H9 (cell line): ENCODE measurements at regions not wholly inside any gene's neighbourhood (a gene's known extent, or its start where the extent isn't known, plus 50 kb on each side); places are given as distances from the start of the nearest gene placed in this dataset.

Experiments
- DNase-seq: peaks from one replicate; pipeline ENCODE4 v3.0.0-alpha.2; 2017
- H2AFZ ChIP-seq: one replicate; pipeline ENCODE4 v1.6.1; 2013; ENCODE audit warnings: mild to moderate bottlenecking, low read length, control low read depth, moderate library complexity
- H2AK5ac ChIP-seq: 2 replicates; pipeline ENCODE4 v1.6.1; 2013; ENCODE audit warnings: low read length, control low read depth, mixed read lengths; ENCODE audit not compliant: insufficient read length
- H2BK120ac ChIP-seq: one replicate; pipeline ENCODE4 v1.6.1; 2013; ENCODE audit warnings: low read depth, mild to moderate bottlenecking, low read length, control low read depth, inconsistent platforms; ENCODE audit not compliant: poor library complexity, severe bottlenecking
- H2BK12ac ChIP-seq: 2 replicates; pipeline ENCODE4 v1.6.1; 2013; ENCODE audit warnings: low read length, control low read depth, mixed read lengths, low read depth; ENCODE audit not compliant: insufficient read length
- H2BK15ac ChIP-seq: 2 replicates; pipeline ENCODE4 v1.6.1; 2013; ENCODE audit warnings: low read depth, low read length, control low read depth
- H2BK20ac ChIP-seq: one replicate; pipeline ENCODE4 v1.6.1; 2013; ENCODE audit warnings: low read depth, mild to moderate bottlenecking, low read length, control low read depth, inconsistent platforms; ENCODE audit not compliant: poor library complexity, severe bottlenecking
- H2BK5ac ChIP-seq: 2 replicates; pipeline ENCODE4 v1.6.1; 2013; ENCODE audit warnings: low read length, control low read depth, mixed read lengths; ENCODE audit not compliant: insufficient read length
- H3K14ac ChIP-seq: 2 replicates; pipeline ENCODE4 v1.6.1; 2013; ENCODE audit warnings: low read length, control low read depth; ENCODE audit not compliant: insufficient read depth
- H3K18ac ChIP-seq: 2 replicates; pipeline ENCODE4 v1.6.1; 2013; ENCODE audit warnings: low read depth, mild to moderate bottlenecking, mixed read lengths, low read length, control low read depth; ENCODE audit not compliant: insufficient read length
- H3K23ac ChIP-seq: 2 replicates; pipeline ENCODE4 v1.6.1; 2013; ENCODE audit warnings: low read length, control low read depth, mixed read lengths, low read depth; ENCODE audit not compliant: insufficient read length
- H3K23me2 ChIP-seq: 2 replicates; pipeline ENCODE4 v1.6.1; 2013; ENCODE audit warnings: low read depth, mild to moderate bottlenecking, mixed read lengths, low read length, control low read depth; ENCODE audit not compliant: insufficient read length, poor library complexity, severe bottlenecking
- H3K27ac ChIP-seq: 2 replicates; pipeline ENCODE4 v1.5.1; 2013; ENCODE audit warnings: low read length, control low read depth, mixed read lengths, low read depth; ENCODE audit not compliant: insufficient read length
- H3K27me3 ChIP-seq: 2 replicates; pipeline ENCODE4 v1.6.1; 2013; ENCODE audit warnings: low read length, control low read depth, inconsistent platforms; ENCODE audit not compliant: insufficient read depth
- H3K4ac ChIP-seq: 2 replicates; pipeline ENCODE4 v1.6.1; 2013; ENCODE audit warnings: low read depth, mild to moderate bottlenecking, control low read depth, inconsistent platforms, low read length, moderate library complexity
- H3K4me1 ChIP-seq: 2 replicates; pipeline ENCODE4 v1.6.1; 2013; ENCODE audit warnings: low read length, control low read depth, inconsistent platforms; ENCODE audit not compliant: insufficient read depth
- H3K4me2 ChIP-seq: 2 replicates; pipeline ENCODE4 v1.6.1; 2013; ENCODE audit warnings: low read length, control low read depth, mixed read lengths; ENCODE audit not compliant: insufficient read length, insufficient read depth
- H3K56ac ChIP-seq: 2 replicates; pipeline ENCODE4 v1.6.1; 2013; ENCODE audit warnings: low read depth, mild to moderate bottlenecking, mixed read lengths, low read length, control low read depth; ENCODE audit not compliant: insufficient read length
- H3K79me1 ChIP-seq: 2 replicates; pipeline ENCODE4 v1.6.1; 2013; ENCODE audit warnings: low read depth, mild to moderate bottlenecking, moderate library complexity, low read length, control low read depth, inconsistent platforms; ENCODE audit not compliant: insufficient read depth, poor library complexity, severe bottlenecking
- H3K79me2 ChIP-seq: 2 replicates; pipeline ENCODE4 v1.6.1; 2013; ENCODE audit warnings: low read length, control low read depth, inconsistent platforms; ENCODE audit not compliant: insufficient read depth
- H3K9ac ChIP-seq: 2 replicates; pipeline ENCODE4 v1.6.1; 2013; ENCODE audit warnings: low read length, control low read depth, mixed read lengths; ENCODE audit not compliant: insufficient read length; ENCODE audit errors: extremely low read depth
- H3K9me3 ChIP-seq: one replicate; pipeline ENCODE4 v1.6.1; 2013; ENCODE audit warnings: low read depth, low read length, inconsistent platforms; ENCODE audit not compliant: control insufficient read depth
- H3T11ph ChIP-seq: one replicate; pipeline ENCODE4 v1.6.1; 2013; ENCODE audit warnings: mild to moderate bottlenecking, low read length, control low read depth, inconsistent platforms
- H4K20me1 ChIP-seq: one replicate; pipeline ENCODE4 v1.6.1; 2013; ENCODE audit not compliant: control insufficient read depth, insufficient read length, insufficient read depth
- H4K5ac ChIP-seq: 2 replicates; pipeline ENCODE4 v1.6.1; 2013; ENCODE audit warnings: low read depth, mild to moderate bottlenecking, mixed read lengths, low read length, control low read depth; ENCODE audit not compliant: insufficient read length
- H4K8ac ChIP-seq: replicated peaks from 2 replicates; pipeline ENCODE4 v1.6.1; 2013; ENCODE audit warnings: low read length, control low read depth, mixed read lengths, low read depth; ENCODE audit not compliant: insufficient read length
- H4K91ac ChIP-seq: 2 replicates; pipeline ENCODE4 v1.6.1; 2013; ENCODE audit warnings: low read depth, mild to moderate bottlenecking, moderate library complexity, mixed read lengths, low read length, control low read depth; ENCODE audit not compliant: insufficient read length
- H3K27ac Mint-ChIP-seq, 3 experiments: 2 replicates in 2 of 3; 3 replicates in 1 of 3; pipeline ENCODE4 v1.8.0; 2020 to 2021; ENCODE audit warnings: mixed read lengths in 3 of 3, mild to moderate bottlenecking in 1 of 3, moderate library complexity in 1 of 3
- H3K27me3 Mint-ChIP-seq: 2 replicates; pipeline ENCODE4 v1.8.0; 2021; ENCODE audit warnings: low read depth, mild to moderate bottlenecking, moderate library complexity, mixed read lengths
- H3K36me3 Mint-ChIP-seq, 3 experiments: 2 replicates in 2 of 3; 3 replicates in 1 of 3; pipeline ENCODE4 v1.8.0; 2020 to 2021; ENCODE audit warnings: low read depth in 3 of 3, mixed read lengths in 3 of 3; ENCODE audit not compliant: insufficient read depth in 1 of 3
- H3K4me1 Mint-ChIP-seq, 2 experiments: 2 replicates each; pipeline ENCODE4 v1.8.0; 2020; ENCODE audit warnings: mixed read lengths in 2 of 2
- H3K4me3 Mint-ChIP-seq, 2 experiments: 2 replicates in 1 of 2; 3 replicates in 1 of 2; pipeline ENCODE4 v1.8.0; 2020 to 2021; ENCODE audit warnings: mild to moderate bottlenecking in 2 of 2, mixed read lengths in 2 of 2, moderate library complexity in 1 of 2
- H3K9me3 Mint-ChIP-seq, 2 experiments: 2 replicates in 1 of 2; 3 replicates in 1 of 2; pipeline ENCODE4 v1.8.0; 2020; ENCODE audit warnings: mild to moderate bottlenecking in 2 of 2, mixed read lengths in 2 of 2, moderate library complexity in 1 of 2
- CTCF ChIP-seq: fragments of 200-600 bp; sonication (generic); conservative IDR thresholded peaks from 3 replicates; pipeline ENCODE4 v1.8.0; 2021; ENCODE audit warnings: antibody characterized with exemption, mild to moderate bottlenecking
- WGBS: extraction: QIAGEN DNeasy Blood & Tissue Kit; methylation state at CpG from one replicate; pipeline ENCODE4 v1.1.7; 2013; ENCODE audit warnings: missing lambda C conversion rate, low lambda C conversion rate, mixed read lengths; ENCODE audit not compliant: insufficient read length; ENCODE audit errors: extremely low coverage; 5-methylcytosine and 5-hydroxymethylcytosine counted together

GRCh38 chr6:14037402-14038277 lies 79.9 kb upstream of the CD83 start:
- no peak overlapping the region for H3K4me3 Mint-ChIP-seq
- WGBS, result no CpG with 5 or more reads among the region's 12 CpGs

More at GRCh38 chr6:14037402-14038277, 79.9 kb upstream of the CD83 start:
- Histone ChIP-seq H2BK20ac (no peak overlapping the region), H4K20me1 (no peaks in the 10 kb centered on the region), H2BK120ac (no peak overlapping the region), H3T11ph (no peak overlapping the region), H2BK5ac (no peak overlapping the region), H3K27ac (no peak overlapping the region), H3K4me1 (peaks cover 12% of the 10 kb centered on the region; the same call in 1 of the 2 replicates), H3K23ac (no peak overlapping the region), H4K91ac (no peak overlapping the region), H3K27me3 (no peaks in the 10 kb centered on the region), H3K14ac (no peak overlapping the region), H3K56ac (no peak overlapping the region), H3K4me2 (no peak overlapping the region), H2AK5ac (no peak overlapping the region), H4K8ac (no peak overlapping the region), H3K18ac (no peak overlapping the region), H3K9me3 (no peaks in the 10 kb centered on the region), H2BK12ac (no peak overlapping the region), H3K4ac (no peak overlapping the region), H3K79me1 (no peaks in the 10 kb centered on the region), H3K23me2 (no peaks in the 10 kb centered on the region), H3K79me2 (no peaks in the 10 kb centered on the region), H2AFZ (no peak overlapping the region), H3K9ac (no peak overlapping the region), H2BK15ac (no peak overlapping the region), H4K5ac (no peak overlapping the region)
- no peak for DNase-seq
- no peak for TF ChIP-seq CTCF
- peaks cover 0 to 2% of the 10 kb centered on the region in 2 experiments; a peak in 2 of 5 replicates for H3K9me3 Mint-ChIP-seq
- H3K27me3 Mint-ChIP-seq, result peaks cover 13% of the 10 kb centered on the region
- peaks cover 16 to 18% of the 10 kb centered on the region in 2 experiments for H3K4me1 Mint-ChIP-seq
- no peak overlapping the region for H3K27ac Mint-ChIP-seq
- H3K36me3 Mint-ChIP-seq, result peaks cover 0 to 4% (median 0%) of the 10 kb centered on the region in 3 experiments; a peak in 2 of 7 replicates
